HFF-Myc (cell line): ENCODE measurements at regions not wholly inside any gene's neighbourhood (a gene's known extent, or its start where the extent isn't known, plus 50 kb on each side); places are given as distances from the start of the nearest gene placed in this dataset.
"Not testable (repeated sequence)": the region's sequence is repeated elsewhere in the genome, so short reads cannot be mapped to it uniquely, and the experiment has no call there.

ENCODE experiments used
- DNase-seq: peaks from one replicate; pipeline ENCODE4 v3.0.0-alpha.2; 2011; ENCODE audit warnings: low read depth; ENCODE audit errors: extremely low read depth
- H3K4me3 ChIP-seq: replicated peaks from 2 replicates; pipeline ENCODE4 v1.5.1; 2011; ENCODE audit warnings: low read depth, mild to moderate bottlenecking, control low read depth, low read length
- CTCF ChIP-seq: IDR thresholded peaks from 2 replicates; pipeline ENCODE4 v1.5.1; 2012; ENCODE audit warnings: mild to moderate bottlenecking, low read depth, low read length, control low read depth; ENCODE audit errors: missing control alignments

GRCh38 chr7:66556177-66556548 is 72.5 kb upstream of the KCTD7 start:
- no peak for TF ChIP-seq CTCF
- no peak for DNase-seq
- no peak overlapping the region for H3K4me3 ChIP-seq

GRCh38 chr7:66556549-66557213 is 72.0 kb upstream of the KCTD7 start:
- H3K4me3 ChIP-seq: no peak overlapping the region
- no peak for DNase-seq

GRCh38 chr7:66557214-66558200 is 71.2 kb upstream of the KCTD7 start:
- no peak for DNase-seq
- no peak overlapping the region for H3K4me3 ChIP-seq
- TF ChIP-seq CTCF: peak; percentile 96

More at GRCh38 chr7:66556549-66557213, 72.0 kb upstream of the KCTD7 start:
- TF ChIP-seq CTCF: no peak

- no peak for TF ChIP-seq CTCF
- no peak for DNase-seq
- H3K4me3 ChIP-seq: no peak overlapping the region
Observed at GRCh38 chr7:66558201-66558641, 70.5 kb upstream of the KCTD7 start.

GRCh38 chr7:66558660-66559465 is 69.8 kb upstream of the KCTD7 start:
- DNase-seq: no peak
- TF ChIP-seq CTCF: no peak
- no peak overlapping the region for H3K4me3 ChIP-seq

GRCh38 chr7:66564045-66564444 is 64.6 kb upstream of the KCTD7 start:
- no peak for DNase-seq
- TF ChIP-seq CTCF: no peak
- no peak overlapping the region for H3K4me3 ChIP-seq

- H3K4me3 ChIP-seq, DNase-seq: not testable (repeated sequence)
Observed at GRCh38 chr7:66570179-66570578, 58.5 kb upstream of the KCTD7 start.
